22Rv1 (cell line): ENCODE measurements at regions not wholly inside any gene's neighbourhood (a gene's known extent, or its start where the extent isn't known, plus 50 kb on each side); places are given as distances from the start of the nearest gene placed in this dataset.

Source experiments
- ZFX ChIP-seq: fragments of 450-650 bp; IDR thresholded peaks from 2 replicates; pipeline ENCODE4 v1.6.1; 2017; ENCODE audit warnings: antibody characterized with exemption, borderline replicate concordance
- TF ChIP-seq, protein P1 (sequence below): fragments of 450-650 bp; IDR thresholded peaks from 2 replicates; pipeline ENCODE4 v1.5.1; 2017; ENCODE audit warnings: mild to moderate bottlenecking

DNA sequence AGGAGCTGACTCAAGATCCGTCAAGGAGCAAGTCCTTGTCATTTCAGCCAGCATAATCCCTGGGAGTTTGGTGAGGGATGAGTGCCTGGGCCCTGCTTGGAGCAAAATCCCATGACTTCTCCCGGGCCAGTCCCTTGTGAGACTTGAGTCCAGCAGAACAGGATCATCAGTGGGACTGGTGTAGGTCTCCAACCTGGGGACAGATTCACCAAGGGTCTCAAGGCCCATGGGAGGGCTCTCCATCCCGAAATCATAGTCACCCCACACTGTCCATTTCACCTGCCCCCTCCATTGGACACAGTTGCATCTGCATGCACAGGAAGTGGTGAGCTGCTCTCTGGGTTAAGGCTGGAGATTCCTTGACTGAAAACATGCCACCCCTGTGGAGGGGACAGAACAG is 178.2 kb downstream of the FOXD2 start:
- TF ChIP-seq, protein P1, sequence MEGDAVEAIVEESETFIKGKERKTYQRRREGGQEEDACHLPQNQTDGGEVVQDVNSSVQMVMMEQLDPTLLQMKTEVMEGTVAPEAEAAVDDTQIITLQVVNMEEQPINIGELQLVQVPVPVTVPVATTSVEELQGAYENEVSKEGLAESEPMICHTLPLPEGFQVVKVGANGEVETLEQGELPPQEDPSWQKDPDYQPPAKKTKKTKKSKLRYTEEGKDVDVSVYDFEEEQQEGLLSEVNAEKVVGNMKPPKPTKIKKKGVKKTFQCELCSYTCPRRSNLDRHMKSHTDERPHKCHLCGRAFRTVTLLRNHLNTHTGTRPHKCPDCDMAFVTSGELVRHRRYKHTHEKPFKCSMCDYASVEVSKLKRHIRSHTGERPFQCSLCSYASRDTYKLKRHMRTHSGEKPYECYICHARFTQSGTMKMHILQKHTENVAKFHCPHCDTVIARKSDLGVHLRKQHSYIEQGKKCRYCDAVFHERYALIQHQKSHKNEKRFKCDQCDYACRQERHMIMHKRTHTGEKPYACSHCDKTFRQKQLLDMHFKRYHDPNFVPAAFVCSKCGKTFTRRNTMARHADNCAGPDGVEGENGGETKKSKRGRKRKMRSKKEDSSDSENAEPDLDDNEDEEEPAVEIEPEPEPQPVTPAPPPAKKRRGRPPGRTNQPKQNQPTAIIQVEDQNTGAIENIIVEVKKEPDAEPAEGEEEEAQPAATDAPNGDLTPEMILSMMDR = no peak
- no peak for TF ChIP-seq ZFX
